Gastroesophageal sphincter (tissue), 4 donors: ENCODE measurements at regions not wholly inside any gene's neighbourhood (a gene's known extent, or its start where the extent isn't known, plus 50 kb on each side); places are given as distances from the start of the nearest gene placed in this dataset.
"Not testable (repeated sequence)": the region's sequence is repeated elsewhere in the genome, so short reads cannot be mapped to it uniquely, and the experiment has no call there.

Source experiments
- ATAC-seq: fragments of 150-250 bp; one replicate; pipeline ENCODE4 v1.9.1; 2016; ENCODE audit warnings: mild to moderate bottlenecking, moderate library complexity
- H3K27ac ChIP-seq, 4 donors: fragments of 200-600 bp; sonication (generic) in 3 of 4; 1 replicate in 3 of 4; 2 replicates in 1 of 4; pipeline ENCODE4 v1.5.1; 2016 to 2019
- H3K27me3 ChIP-seq: fragments of 200-600 bp; sonication (generic); one replicate; pipeline ENCODE4 v1.5.1; 2019
- H3K36me3 ChIP-seq, 2 donors: fragments of 200-600 bp; sonication (generic); one replicate each; pipeline ENCODE4 v1.5.1; 2019; ENCODE audit warnings: control low read depth in 1 of 2
- H3K4me1 ChIP-seq, 3 donors: fragments of 200-600 bp; sonication (generic); 1 replicate in 2 of 3; 2 replicates in 1 of 3; pipeline ENCODE4 v1.5.1; 2016 to 2019; ENCODE audit warnings: control low read depth in 2 of 3
- H3K4me3 ChIP-seq, 2 donors: fragments of 200-600 bp; sonication (generic); one replicate each; pipeline ENCODE4 v1.5.1; 2019; ENCODE audit warnings: mild to moderate bottlenecking in 1 of 2, moderate library complexity in 1 of 2
- H3K9me3 ChIP-seq, 3 donors: fragments of 200-600 bp; sonication (generic); one replicate each; pipeline ENCODE4 v1.5.1; 2017 to 2019; ENCODE audit warnings: control low read depth in 2 of 3
- EP300 ChIP-seq: sonication (generic); formaldehyde crosslinking; IDR thresholded peaks from one replicate; pipeline ENCODE4 v1.6.1; 2017; ENCODE audit warnings: antibody characterized with exemption, mild to moderate bottlenecking
- POLR2A ChIP-seq, 2 donors: fragments of 450-650 bp; IDR thresholded peaks; one replicate each; pipeline ENCODE4 v1.6.1; 2017; ENCODE audit warnings: antibody characterized with exemption in 2 of 2, mild to moderate bottlenecking in 2 of 2, moderate library complexity in 1 of 2
- POLR2AphosphoS5 ChIP-seq: sonication (generic); formaldehyde crosslinking; IDR thresholded peaks from one replicate; pipeline ENCODE4 v1.6.1; 2017; ENCODE audit warnings: antibody characterized with exemption
- WGBS, 2 donors: methylation state at CpG; one replicate each; pipeline ENCODE4 v1.1.5; 2018; ENCODE audit warnings: low coverage in 1 of 2; 5-methylcytosine and 5-hydroxymethylcytosine counted together
- TF ChIP-seq, protein P1 (sequence below), 4 experiments: fragments of 200-600 bp in 2 of 4; fragments of 450-650 bp in 2 of 4; sonication (generic) in 1 of 4; IDR thresholded peaks; one replicate each; pipeline ENCODE4 v1.5.1; 2017 to 2019; ENCODE audit warnings: antibody characterized with exemption in 4 of 4, mild to moderate bottlenecking in 2 of 4, moderate library complexity in 2 of 4

DNA sequence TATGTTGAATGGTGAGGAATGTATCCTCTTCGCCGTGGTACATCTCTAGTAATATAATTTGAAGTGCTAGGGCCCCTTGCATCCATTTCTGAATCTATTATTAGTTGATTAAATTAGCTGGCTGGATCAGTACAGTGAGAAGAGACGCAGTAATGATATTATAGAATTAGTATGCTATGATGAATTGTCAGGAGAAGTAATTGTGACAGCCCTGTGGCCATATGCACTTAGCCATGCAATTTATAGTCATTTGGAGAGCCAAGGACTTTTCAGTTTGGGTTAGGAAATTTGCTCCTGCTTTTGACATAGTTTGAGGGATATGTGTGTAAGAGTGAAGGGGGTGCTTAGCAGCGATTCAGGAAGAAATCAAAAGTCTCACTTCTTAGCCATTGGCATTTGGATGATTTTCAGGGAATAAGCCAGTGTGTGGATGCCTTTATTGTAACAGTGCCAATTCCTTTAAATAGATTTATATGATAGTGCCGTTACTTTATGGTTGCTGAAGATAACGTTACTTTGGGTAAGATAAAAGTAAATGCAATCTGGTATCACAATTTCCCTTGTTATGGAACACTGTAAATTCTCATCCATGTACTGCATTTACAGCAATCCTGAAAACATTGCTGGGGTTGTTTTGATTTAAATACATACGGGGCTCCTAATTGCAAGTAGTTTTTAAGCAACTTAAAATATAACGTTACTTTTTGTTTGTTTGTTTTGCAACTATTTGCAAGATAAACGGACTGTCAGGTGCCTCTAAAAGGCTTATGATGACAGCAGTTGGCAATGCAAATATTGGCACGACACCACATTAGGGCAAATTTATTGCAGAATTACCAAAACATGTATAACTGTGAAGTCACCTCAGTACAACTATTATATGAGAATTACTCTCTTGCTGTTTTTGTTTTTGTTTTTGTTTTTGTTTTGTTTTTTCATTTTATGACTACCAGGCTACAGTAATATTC lies 875.4 kb upstream of the WWC1 start:
- no peak overlapping the region for H3K4me3 ChIP-seq
- TF ChIP-seq POLR2A (IDR thresholded peaks at IDR 0.05): no peak
- TF ChIP-seq POLR2AphosphoS5: no peak
- TF ChIP-seq EP300: no peak
- TF ChIP-seq, protein P1, sequence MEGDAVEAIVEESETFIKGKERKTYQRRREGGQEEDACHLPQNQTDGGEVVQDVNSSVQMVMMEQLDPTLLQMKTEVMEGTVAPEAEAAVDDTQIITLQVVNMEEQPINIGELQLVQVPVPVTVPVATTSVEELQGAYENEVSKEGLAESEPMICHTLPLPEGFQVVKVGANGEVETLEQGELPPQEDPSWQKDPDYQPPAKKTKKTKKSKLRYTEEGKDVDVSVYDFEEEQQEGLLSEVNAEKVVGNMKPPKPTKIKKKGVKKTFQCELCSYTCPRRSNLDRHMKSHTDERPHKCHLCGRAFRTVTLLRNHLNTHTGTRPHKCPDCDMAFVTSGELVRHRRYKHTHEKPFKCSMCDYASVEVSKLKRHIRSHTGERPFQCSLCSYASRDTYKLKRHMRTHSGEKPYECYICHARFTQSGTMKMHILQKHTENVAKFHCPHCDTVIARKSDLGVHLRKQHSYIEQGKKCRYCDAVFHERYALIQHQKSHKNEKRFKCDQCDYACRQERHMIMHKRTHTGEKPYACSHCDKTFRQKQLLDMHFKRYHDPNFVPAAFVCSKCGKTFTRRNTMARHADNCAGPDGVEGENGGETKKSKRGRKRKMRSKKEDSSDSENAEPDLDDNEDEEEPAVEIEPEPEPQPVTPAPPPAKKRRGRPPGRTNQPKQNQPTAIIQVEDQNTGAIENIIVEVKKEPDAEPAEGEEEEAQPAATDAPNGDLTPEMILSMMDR (IDR thresholded peaks at IDR 0.05): no peak
- WGBS, 2 donors: 55 to 65% methylated on average over 10 of the region's 10 CpGs

DNA sequence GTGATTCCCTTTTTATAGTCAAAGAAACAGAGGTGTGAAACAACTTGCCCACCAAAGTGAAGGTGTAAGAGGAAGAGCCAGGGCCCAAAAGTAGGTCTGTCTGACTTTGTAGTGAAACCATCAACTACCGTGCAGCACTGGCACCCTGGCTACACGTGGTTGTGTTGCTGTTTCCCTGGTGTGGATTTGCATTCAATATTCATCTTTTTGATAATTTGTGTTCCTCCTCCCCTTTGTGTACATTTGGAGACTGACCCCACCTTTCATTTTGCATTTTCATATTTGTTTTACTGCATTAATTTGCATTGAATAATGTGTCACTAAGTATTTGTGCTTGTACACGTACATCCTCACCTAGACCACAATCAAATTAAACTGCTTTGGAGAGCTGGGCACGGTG lies 873.8 kb upstream of the WWC1 start:
- TF ChIP-seq, protein P1 (IDR thresholded peaks at IDR 0.05): no peak
- no peak for TF ChIP-seq EP300
- TF ChIP-seq POLR2AphosphoS5: no peak
- no peak for TF ChIP-seq POLR2A (IDR thresholded peaks at IDR 0.05)
- Histone ChIP-seq H3K36me3 (no peaks in the 10 kb centered on the region), H3K4me3 (no peak overlapping the region), H3K4me1 (no peaks in the 10 kb centered on the region), H3K9me3 (no peaks in the 10 kb centered on the region), H3K27ac (no peak overlapping the region), H3K27me3 (no peaks in the 10 kb centered on the region)
- no peak for ATAC-seq
- 77 to 83% methylated on average over 2 to 3 of the region's 4 CpGs for whole genome bisulfite sequencing, 2 donors

More for the DNA sequence above, 875.4 kb upstream of the WWC1 start:
- no peaks in the 10 kb centered on the region for H3K9me3 ChIP-seq
- no peaks in the 10 kb centered on the region for H3K27me3 ChIP-seq
- H3K4me1 ChIP-seq: no peaks in the 10 kb centered on the region
- ATAC-seq: no peak
- H3K27ac ChIP-seq: no peak overlapping the region
- no peaks in the 10 kb centered on the region for H3K36me3 ChIP-seq

DNA sequence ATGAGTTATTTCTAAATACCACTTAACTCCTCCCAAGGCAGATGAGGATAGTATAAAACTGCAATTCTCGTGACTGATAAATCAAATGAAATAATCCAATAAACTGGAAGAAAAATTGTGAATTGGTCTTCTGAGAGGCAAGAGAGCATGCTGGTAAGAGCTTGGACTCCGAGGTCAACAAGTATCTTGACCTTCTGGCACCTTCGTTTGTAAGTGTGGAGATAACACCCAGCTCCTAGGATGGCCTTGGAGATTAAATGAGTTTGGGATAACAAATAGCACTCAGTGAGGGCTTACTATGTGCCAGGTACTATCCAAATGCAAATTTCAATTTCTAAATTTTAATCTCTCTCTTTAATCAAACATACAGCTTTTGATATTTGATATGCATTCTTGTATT lies 866.3 kb upstream of the WWC1 start:
- Histone ChIP-seq H3K27me3 (no peaks in the 10 kb centered on the region), H3K4me1 (no peaks in the 10 kb centered on the region), H3K4me3 (no peak overlapping the region), H3K9me3 (no peaks in the 10 kb centered on the region), H3K27ac (no peak overlapping the region), H3K36me3 (no peaks in the 10 kb centered on the region)
- 34 to 54% methylated on average over 3 of the region's 3 CpGs for WGBS, 2 donors
- TF ChIP-seq EP300 (no peak), POLR2AphosphoS5 (no peak), POLR2A (IDR thresholded peaks at IDR 0.05) (no peak)
- TF ChIP-seq, protein P1 (IDR thresholded peaks at IDR 0.05): no peak
- no peak for ATAC-seq

DNA sequence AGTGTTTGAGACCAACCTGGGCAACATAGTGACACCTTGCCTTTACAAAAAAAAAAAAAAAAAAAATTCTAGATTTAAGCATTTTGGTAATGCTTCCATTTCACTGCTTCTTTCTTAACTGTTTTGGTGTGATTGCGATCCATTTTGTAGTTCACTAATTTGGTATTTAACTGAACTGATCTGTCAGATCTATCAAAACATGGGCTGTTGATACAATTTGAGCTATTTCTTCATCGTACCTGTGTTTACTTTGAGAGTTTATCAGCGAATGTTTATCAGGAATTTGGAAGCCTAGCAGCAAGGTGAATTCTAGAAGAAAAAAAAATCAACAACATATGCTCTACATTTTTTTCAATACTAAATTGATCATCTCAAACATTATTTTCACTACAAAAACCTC lies 864.9 kb upstream of the WWC1 start:
- Histone ChIP-seq H3K9me3 (no peaks in the 10 kb centered on the region), H3K4me1 (no peaks in the 10 kb centered on the region), H3K4me3 (no peak overlapping the region), H3K36me3 (no peaks in the 10 kb centered on the region), H3K27ac (no peak overlapping the region), H3K27me3 (no peaks in the 10 kb centered on the region)
- ATAC-seq: no peak
- 56 to 67% methylated on average over 3 of the region's 3 CpGs for WGBS, 2 donors
- TF ChIP-seq POLR2A (IDR thresholded peaks at IDR 0.05) (no peak), EP300 (no peak), POLR2AphosphoS5 (no peak)
- TF ChIP-seq, protein P1 (IDR thresholded peaks at IDR 0.05): no peak

DNA sequence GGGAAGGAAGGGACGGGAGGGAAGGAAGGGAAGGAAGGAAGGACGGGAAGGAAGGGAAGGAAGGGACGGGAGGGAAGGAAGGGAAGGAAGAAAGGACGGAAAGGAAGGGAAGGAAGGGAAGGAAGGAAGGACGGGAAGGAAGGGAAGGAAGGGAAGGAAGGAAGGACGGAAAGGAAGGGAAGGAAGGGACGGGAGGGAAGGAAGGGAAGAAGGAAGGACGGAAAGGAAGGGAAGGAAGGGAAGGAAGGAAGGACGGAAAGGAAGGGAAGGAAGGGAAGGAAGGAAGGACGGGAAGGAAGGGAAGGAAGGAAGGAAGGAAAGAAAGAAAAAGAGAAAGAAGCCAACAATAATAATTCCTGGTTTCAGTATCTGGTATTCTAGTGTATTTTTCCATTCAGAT lies 863.8 kb upstream of the WWC1 start:
- H3K27ac ChIP-seq, H3K9me3 ChIP-seq, H3K36me3 ChIP-seq, H3K4me3 ChIP-seq, H3K27me3 ChIP-seq, ATAC-seq, H3K4me1 ChIP-seq: not testable (repeated sequence)
- WGBS, 2 donors: 83 to 90% methylated on average over 4 to 10 of the region's 10 CpGs
